Right lobe of liver (tissue), 6 donors: ENCODE measurements at regions not wholly inside any gene's neighbourhood (a gene's known extent, or its start where the extent isn't known, plus 50 kb on each side); places are given as distances from the start of the nearest gene placed in this dataset.
A peak's percentile ranks its signal among the peaks of the same experiment; 100 is the strongest.

Experiments
- ATAC-seq, 4 donors: fragments of 200-7000 bp; cut with Tn5 transposase; one replicate each; pipeline ENCODE4 v1.9.1; 2020; ENCODE audit warnings: mild to moderate bottlenecking in 4 of 4, moderate library complexity in 4 of 4
- DNase-seq, 3 donors: peaks; one replicate each; pipeline ENCODE4 v3.0.0-alpha.2; 2020
- H3K27ac ChIP-seq, 3 donors: fragments of 200-600 bp; one replicate each; pipeline ENCODE4 v1.8.0; 2022
- H3K27me3 ChIP-seq, 2 donors: fragments of 200-600 bp; one replicate each; pipeline ENCODE4 v1.8.0; 2022
- H3K36me3 ChIP-seq, 4 donors: fragments of 200-600 bp; sonication (generic) in 1 of 4; one replicate each; pipeline versions ENCODE4 v1.5.1 to v1.8.0; 2017 to 2022; ENCODE audit warnings: control low read depth in 1 of 4
- H3K4me1 ChIP-seq, 4 donors: fragments of 200-600 bp; sonication (generic) in 1 of 4; one replicate each; pipeline versions ENCODE4 v1.5.1 to v1.8.0; 2017 to 2022; ENCODE audit warnings: control low read depth in 1 of 4
- H3K4me3 ChIP-seq, 3 donors: fragments of 200-600 bp; one replicate each; pipeline ENCODE4 v1.8.0; 2022
- H3K9me3 ChIP-seq, 4 donors: fragments of 200-600 bp; sonication (generic) in 1 of 4; one replicate each; pipeline versions ENCODE4 v1.5.1 to v1.8.0; 2017 to 2022; ENCODE audit warnings: control low read depth in 1 of 4
- CTCF ChIP-seq, 4 donors: fragments of 200-600 bp in 3 of 4; fragments of 450-650 bp in 1 of 4; IDR thresholded peaks; one replicate each; pipeline versions ENCODE4 v1.5.1 to v1.8.0; 2016 to 2022; ENCODE audit warnings: antibody characterized with exemption in 4 of 4, mild to moderate bottlenecking in 2 of 4
- POLR2A ChIP-seq: fragments of 450-650 bp; IDR thresholded peaks from one replicate; pipeline ENCODE4 v1.6.1; 2017; ENCODE audit warnings: antibody characterized with exemption, mild to moderate bottlenecking
- WGBS: methylation state at CpG from one replicate; pipeline ENCODE4 v1.1.6; 2018; ENCODE audit warnings: low coverage, low lambda C conversion rate; ENCODE audit not compliant: insufficient coverage; ENCODE audit errors: missing lambda C conversion rate; 5-methylcytosine and 5-hydroxymethylcytosine counted together
- intact Hi-C, 2 donors: fragments of 100-400 bp; cut with DNase I; formaldehyde crosslinking; loops; one replicate each; pipeline versions ENCODE4 v1.11.2 to v1.14.1; 2022
- donor health status: DM: no; HTN: yes; CAD: no.
- donor health status: DM: no; HTN: no; CAD: no.
- donor health status: DM: no; HTN: no; CAD: no.
- donor health status: DM: no; HTN: yes; CAD: no.
- donor health status: DM: no; HTN: yes; CAD: no.

GRCh38 chr6:95830859-95831557 is 184.8 kb upstream of the FUT9 start:
- ATAC-seq (no peak), DNase-seq (no peak)
- Histone ChIP-seq H3K4me3 (no peak overlapping the region), H3K27ac (no peak overlapping the region), H3K4me1 (no peaks in the 10 kb centered on the region), H3K27me3 (no peaks in the 10 kb centered on the region), H3K36me3 (no peaks in the 10 kb centered on the region), H3K9me3 (no peaks in the 10 kb centered on the region)
- TF ChIP-seq CTCF (IDR thresholded peaks at IDR 0.05) = no peak
- no peak for TF ChIP-seq POLR2A
- intact Hi-C loops = no loop called here
- 61% methylated on average over 3 of the region's 3 CpGs for WGBS

- Histone ChIP-seq H3K27ac (no peak overlapping the region), H3K27me3 (no peaks in the 10 kb centered on the region), H3K4me1 (no peaks in the 10 kb centered on the region), H3K9me3 (no peaks in the 10 kb centered on the region), H3K36me3 (no peaks in the 10 kb centered on the region), H3K4me3 (no peak overlapping the region)
- ATAC-seq (no peak), DNase-seq (no peak)
- TF ChIP-seq POLR2A = no peak
- no peak for TF ChIP-seq CTCF (IDR thresholded peaks at IDR 0.05)
- intact Hi-C loops = no loop called here
These were observed 177.9 kb upstream of the FUT9 start for GRCh38 chr6:95837890-95838289.

- H3K36me3 ChIP-seq = no peaks in the 10 kb centered on the region
- intact Hi-C loops = no loop called here
- DNase-seq (no peak), ATAC-seq (peak in 1 of 4 donors; percentile 36)
- H3K9me3 ChIP-seq = no peaks in the 10 kb centered on the region
- H3K4me3 ChIP-seq = no peak overlapping the region
- no peaks in the 10 kb centered on the region for H3K4me1 ChIP-seq
- peak in 2 of 4 donors; percentile 10 to 19 for TF ChIP-seq CTCF (IDR thresholded peaks at IDR 0.05)
- TF ChIP-seq POLR2A = no peak
- no peak overlapping the region for H3K27ac ChIP-seq
- H3K27me3 ChIP-seq = no peaks in the 10 kb centered on the region
These were observed 174.2 kb upstream of the FUT9 start for GRCh38 chr6:95841560-95841959.

GRCh38 chr6:95846652-95847051 is 169.1 kb upstream of the FUT9 start:
- H3K36me3 ChIP-seq = no peaks in the 10 kb centered on the region
- H3K9me3 ChIP-seq = no peaks in the 10 kb centered on the region
- intact Hi-C loops = no loop called here
- no peaks in the 10 kb centered on the region for H3K4me1 ChIP-seq
- ATAC-seq = no peak
- no peak overlapping the region for H3K4me3 ChIP-seq
- H3K27ac ChIP-seq = no peak overlapping the region
- 67% methylated on average over 2 of the region's 2 CpGs for WGBS
- no peaks in the 10 kb centered on the region for H3K27me3 ChIP-seq
- TF ChIP-seq CTCF (IDR thresholded peaks at IDR 0.05) (no peak), POLR2A (no peak)
- no peak for DNase-seq

GRCh38 chr6:95847061-95847460 is 168.7 kb upstream of the FUT9 start:
- Histone ChIP-seq H3K4me1 (no peaks in the 10 kb centered on the region), H3K36me3 (no peaks in the 10 kb centered on the region), H3K4me3 (no peak overlapping the region), H3K9me3 (no peaks in the 10 kb centered on the region), H3K27me3 (no peaks in the 10 kb centered on the region), H3K27ac (no peak overlapping the region)
- no peak for DNase-seq
- intact Hi-C loops = no loop called here
- 60% methylated on average over 3 of the region's 3 CpGs for WGBS
- TF ChIP-seq CTCF (IDR thresholded peaks at IDR 0.05) = no peak
- TF ChIP-seq POLR2A = no peak
- ATAC-seq = no peak
